Neural crest cell (in vitro differentiated cells): ENCODE measurements at regions not wholly inside any gene's neighbourhood (a gene's known extent, or its start where the extent isn't known, plus 50 kb on each side); places are given as distances from the start of the nearest gene placed in this dataset.

ENCODE experiments used
- DNase-seq: peaks from one replicate; pipeline ENCODE4 v3.0.0; 2021; ENCODE audit warnings: low read depth, mixed read lengths, low spot score
- H3K27ac Mint-ChIP-seq: one replicate; pipeline ENCODE4 v1.8.0; 2021; ENCODE audit warnings: mild to moderate bottlenecking, mixed read lengths; ENCODE audit not compliant: unreplicated experiment
- H3K27me3 Mint-ChIP-seq: 2 replicates; pipeline ENCODE4 v1.8.0; 2021; ENCODE audit warnings: low read depth, mild to moderate bottlenecking, mixed read lengths
- H3K36me3 Mint-ChIP-seq: 2 replicates; pipeline ENCODE4 v1.8.0; 2021; ENCODE audit warnings: low read depth, mild to moderate bottlenecking, mixed read lengths
- H3K4me1 Mint-ChIP-seq: 2 replicates; pipeline ENCODE4 v1.8.0; 2021; ENCODE audit warnings: mixed read lengths
- H3K4me3 Mint-ChIP-seq: one replicate; pipeline ENCODE4 v1.8.0; 2021; ENCODE audit warnings: mild to moderate bottlenecking, mixed read lengths
- H3K9me3 Mint-ChIP-seq: 2 replicates; pipeline ENCODE4 v1.8.0; 2021; ENCODE audit warnings: mixed read lengths
- CTCF ChIP-seq: fragments of 200-600 bp; sonication (generic); conservative IDR thresholded peaks from 2 replicates; pipeline ENCODE4 v1.5.0; 2021; ENCODE audit warnings: antibody characterized with exemption, mild to moderate bottlenecking

GRCh38 chr18:8972116-8972515, 130.4 kb upstream of the NDUFV2 start:
- Mint-ChIP-seq H3K27ac (no peak overlapping the region), H3K27me3 (no peaks in the 10 kb centered on the region), H3K4me1 (no peaks in the 10 kb centered on the region), H3K9me3 (peaks cover 8% of the 10 kb centered on the region), H3K36me3 (no peaks in the 10 kb centered on the region), H3K4me3 (no peak overlapping the region)
- DNase-seq = no peak
- no peak for TF ChIP-seq CTCF

- H3K4me1 Mint-ChIP-seq = no peaks in the 10 kb centered on the region
- peaks cover 8% of the 10 kb centered on the region for H3K9me3 Mint-ChIP-seq
- H3K27me3 Mint-ChIP-seq = no peaks in the 10 kb centered on the region
- DNase-seq = no peak
- no peak overlapping the region for H3K27ac Mint-ChIP-seq
- H3K4me3 Mint-ChIP-seq = no peak overlapping the region
- no peaks in the 10 kb centered on the region for H3K36me3 Mint-ChIP-seq
- no peak for TF ChIP-seq CTCF
Observed at GRCh38 chr18:8974279-8974678, 128.2 kb upstream of the NDUFV2 start.

GRCh38 chr18:8974696-8975095, 127.8 kb upstream of the NDUFV2 start:
- no peak for DNase-seq
- H3K9me3 Mint-ChIP-seq = peaks cover 8% of the 10 kb centered on the region
- no peaks in the 10 kb centered on the region for H3K27me3 Mint-ChIP-seq
- no peak overlapping the region for H3K4me3 Mint-ChIP-seq
- TF ChIP-seq CTCF = no peak
- H3K4me1 Mint-ChIP-seq = no peaks in the 10 kb centered on the region
- H3K27ac Mint-ChIP-seq = no peak overlapping the region
- no peaks in the 10 kb centered on the region for H3K36me3 Mint-ChIP-seq

GRCh38 chr18:8975624-8976023, 126.9 kb upstream of the NDUFV2 start:
- Mint-ChIP-seq H3K36me3 (no peaks in the 10 kb centered on the region), H3K9me3 (peaks cover 8% of the 10 kb centered on the region), H3K4me1 (peaks cover 6% of the 10 kb centered on the region), H3K27ac (no peak overlapping the region), H3K27me3 (no peaks in the 10 kb centered on the region), H3K4me3 (no peak overlapping the region)
- DNase-seq = no peak
- TF ChIP-seq CTCF = no peak

- Mint-ChIP-seq H3K27ac (no peak overlapping the region), H3K9me3 (peaks cover 8% of the 10 kb centered on the region), H3K27me3 (no peaks in the 10 kb centered on the region), H3K4me3 (no peak overlapping the region), H3K4me1 (peaks cover 14% of the 10 kb centered on the region), H3K36me3 (no peaks in the 10 kb centered on the region)
- DNase-seq = no peak
- no peak for TF ChIP-seq CTCF
Observed at GRCh38 chr18:8976606-8977005, 125.9 kb upstream of the NDUFV2 start.

GRCh38 chr18:8977166-8977565, 125.3 kb upstream of the NDUFV2 start:
- no peak for TF ChIP-seq CTCF
- no peaks in the 10 kb centered on the region for H3K27me3 Mint-ChIP-seq
- H3K4me1 Mint-ChIP-seq = peaks cover 14% of the 10 kb centered on the region
- peaks cover 8% of the 10 kb centered on the region for H3K9me3 Mint-ChIP-seq
- no peak overlapping the region for H3K27ac Mint-ChIP-seq
- H3K36me3 Mint-ChIP-seq = no peaks in the 10 kb centered on the region
- no peak overlapping the region for H3K4me3 Mint-ChIP-seq
- DNase-seq = no peak
